GM23248 (cell line): ENCODE measurements at regions not wholly inside any gene's neighbourhood (a gene's known extent, or its start where the extent isn't known, plus 50 kb on each side); places are given as distances from the start of the nearest gene placed in this dataset.
A peak's percentile ranks its signal among the peaks of the same experiment; 100 is the strongest.

ENCODE experiments used
- DNase-seq: peaks from one replicate; pipeline ENCODE4 v3.0.0-alpha.2; 2015
- H2AFZ ChIP-seq: fragments of 200-600 bp; sonication (generic); 2 replicates; pipeline ENCODE4 v1.6.1; 2016; ENCODE audit warnings: antibody characterized with exemption
- H3F3A ChIP-seq: fragments of 200-600 bp; sonication (generic); 2 replicates; pipeline ENCODE4 v1.6.1; 2016; ENCODE audit warnings: mild to moderate bottlenecking, antibody characterized with exemption, mixed run types; ENCODE audit not compliant: insufficient read depth
- H3K27ac ChIP-seq: fragments of 200-600 bp; sonication (generic); 2 replicates; pipeline ENCODE4 v1.5.1; 2016; ENCODE audit warnings: mild to moderate bottlenecking
- H3K27me3 ChIP-seq: fragments of 200-600 bp; sonication (generic); replicated peaks from 2 replicates; pipeline ENCODE4 v1.6.1; 2016; ENCODE audit warnings: mild to moderate bottlenecking; ENCODE audit not compliant: insufficient read depth
- H3K36me3 ChIP-seq: fragments of 200-600 bp; sonication (generic); 2 replicates; pipeline ENCODE4 v1.6.1; 2016; ENCODE audit warnings: low read depth, mild to moderate bottlenecking
- H3K4me1 ChIP-seq: fragments of 200-600 bp; sonication (generic); 2 replicates; pipeline ENCODE4 v1.6.1; 2016; ENCODE audit warnings: mild to moderate bottlenecking; ENCODE audit not compliant: insufficient read depth
- H3K4me2 ChIP-seq: fragments of 200-600 bp; sonication (generic); one replicate; pipeline ENCODE4 v1.6.1; 2016; ENCODE audit warnings: mild to moderate bottlenecking; ENCODE audit not compliant: unreplicated experiment
- H3K4me3 ChIP-seq: fragments of 200-600 bp; sonication (generic); 2 replicates; pipeline ENCODE4 v1.5.1; 2016; ENCODE audit warnings: mild to moderate bottlenecking
- H3K79me2 ChIP-seq: fragments of 200-600 bp; sonication (generic); 2 replicates; pipeline ENCODE4 v1.6.1; 2016; ENCODE audit warnings: mild to moderate bottlenecking; ENCODE audit not compliant: insufficient read depth
- H3K9ac ChIP-seq: fragments of 200-600 bp; sonication (generic); 2 replicates; pipeline ENCODE4 v1.6.1; 2016; ENCODE audit warnings: mild to moderate bottlenecking
- H3K9me2 ChIP-seq: fragments of 200-600 bp; sonication (generic); 2 replicates; pipeline ENCODE4 v1.6.1; 2016; ENCODE audit warnings: mixed run types, mild to moderate bottlenecking, moderate library complexity; ENCODE audit not compliant: insufficient read depth
- H3K9me3 ChIP-seq: fragments of 200-600 bp; sonication (generic); one replicate; pipeline ENCODE4 v1.6.1; 2017; ENCODE audit warnings: low read depth
- H4K20me1 ChIP-seq: fragments of 200-600 bp; sonication (generic); 2 replicates; pipeline ENCODE4 v1.6.0; 2016; ENCODE audit not compliant: insufficient read depth
- EZH2 ChIP-seq: fragments of 200-600 bp; sonication (generic); IDR thresholded peaks from 2 replicates; pipeline ENCODE4 v1.6.1; 2018; ENCODE audit warnings: antibody characterized with exemption, mild to moderate bottlenecking; ENCODE audit not compliant: insufficient read depth, poor library complexity, severe bottlenecking
- EZH2phosphoT487 ChIP-seq: fragments of 200-600 bp; sonication (generic); IDR thresholded peaks from 2 replicates; pipeline ENCODE4 v1.6.1; 2018; ENCODE audit warnings: antibody characterized with exemption, moderate library complexity, mild to moderate bottlenecking, low read depth; ENCODE audit not compliant: insufficient read depth
- WGBS, 2 experiments: methylation state at CpG; one replicate each; pipeline ENCODE4 v1.1.6; 2015 to 2017; ENCODE audit warnings: low lambda C conversion rate in 2 of 2, low coverage in 1 of 2; ENCODE audit errors: missing lambda C conversion rate in 2 of 2; 5-methylcytosine and 5-hydroxymethylcytosine counted together
- in situ Hi-C: fragments of 300-500 bp; cut with MboI; formaldehyde crosslinking; loops from 2 replicates; pipeline ENCODE4 v1.15.0; 2020

DNA sequence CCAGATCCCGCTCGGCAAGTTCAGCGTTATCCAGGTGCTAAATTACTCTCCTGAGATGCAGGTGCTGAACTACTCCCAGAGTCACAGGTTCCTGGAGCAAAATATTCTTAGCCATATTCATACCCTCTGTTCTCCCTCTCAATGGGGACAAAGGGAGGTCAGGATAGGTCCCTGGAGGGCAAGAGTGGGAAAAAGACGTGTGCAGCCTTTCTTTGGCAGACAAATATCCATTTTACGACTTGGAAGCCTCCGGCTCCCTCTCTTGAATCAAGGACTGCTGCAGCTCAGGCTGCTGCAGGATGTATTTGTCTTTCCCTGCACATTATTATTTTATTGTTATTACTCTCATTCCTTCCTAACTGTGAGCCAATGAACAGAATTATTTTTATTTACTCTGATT lies 590.2 kb downstream of the NR2F1-AS1 start:
- Histone ChIP-seq H3K27ac (no peak overlapping the region), H3K9ac (no peak overlapping the region), H3K36me3 (no peaks in the 10 kb centered on the region), H3K4me2 (no peak overlapping the region), H3K4me3 (no peak overlapping the region), H3K79me2 (no peaks in the 10 kb centered on the region), H3K9me3 (peaks cover 8% of the 10 kb centered on the region), H3F3A (no peaks in the 10 kb centered on the region), H3K9me2 (no peaks in the 10 kb centered on the region), H2AFZ (no peak overlapping the region), H3K4me1 (0 out of 2 replicates have a peak, but pooled peaks cover 7% of the 10 kb centered on the region), H3K27me3 (no peaks in the 10 kb centered on the region), H4K20me1 (no peaks in the 10 kb centered on the region)
- DNase-seq: no peak
- 62 to 64% methylated on average over 6 of the region's 6 CpGs for WGBS, 2 experiments
- TF ChIP-seq EZH2phosphoT487: no peak
- no peak for TF ChIP-seq EZH2
- in situ Hi-C loops: no loop called here

DNA sequence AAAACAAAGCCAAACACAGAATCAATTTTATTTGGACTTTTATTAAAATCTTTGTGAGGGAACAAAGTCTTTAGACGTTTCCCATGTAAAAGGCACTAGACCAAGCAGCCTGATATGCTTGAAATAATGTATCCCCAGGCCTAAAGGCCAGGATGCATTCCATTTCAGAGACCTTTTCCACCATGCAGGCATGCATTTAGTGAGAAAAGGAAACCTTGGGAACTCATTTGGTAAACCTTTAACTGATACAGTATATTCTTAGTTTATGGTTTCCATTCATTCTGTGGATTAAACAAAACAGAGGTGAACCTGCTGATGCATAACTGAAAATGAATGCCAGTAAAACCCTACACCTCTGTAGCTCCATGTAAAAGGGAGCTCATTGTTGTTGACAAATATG lies 600.0 kb downstream of the NR2F1-AS1 start:
- Histone ChIP-seq H3K27ac (no peak overlapping the region), H3K79me2 (no peaks in the 10 kb centered on the region), H3K27me3 (no peaks in the 10 kb centered on the region), H3K36me3 (no peaks in the 10 kb centered on the region), H3K4me3 (no peak overlapping the region), H3K9me3 (no peaks in the 10 kb centered on the region), H3K9ac (no peak overlapping the region), H4K20me1 (no peaks in the 10 kb centered on the region), H3K4me1 (no peaks in the 10 kb centered on the region), H3F3A (no peaks in the 10 kb centered on the region), H3K4me2 (no peak overlapping the region), H2AFZ (no peak overlapping the region), H3K9me2 (no peaks in the 10 kb centered on the region; the same call in 1 of the 2 replicates)
- in situ Hi-C loops: no loop called here
- 48 to 76% methylated on average over 1 of the region's 1 CpG for whole genome bisulfite sequencing, 2 experiments
- no peak for DNase-seq
- TF ChIP-seq EZH2phosphoT487: no peak
- TF ChIP-seq EZH2: no peak

DNA sequence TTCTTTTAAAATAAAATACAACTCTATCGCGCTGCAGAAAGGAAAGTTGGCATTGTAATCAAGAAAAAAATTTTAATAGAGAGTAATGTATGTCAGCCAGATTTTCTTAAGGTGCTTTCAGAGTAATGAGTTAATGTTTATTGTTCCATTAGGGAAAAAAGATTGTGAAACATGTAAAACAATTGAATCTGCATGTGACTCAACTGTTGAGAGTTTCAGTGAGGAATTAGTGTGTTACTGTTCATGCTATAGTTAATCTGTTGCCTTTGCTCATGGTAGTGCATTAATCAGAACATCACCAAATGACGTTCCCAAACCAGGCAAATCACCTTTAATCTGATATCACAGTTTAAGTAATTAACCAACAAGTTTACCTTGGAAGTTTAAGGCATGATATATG lies 600.5 kb downstream of the NR2F1-AS1 start:
- Histone ChIP-seq H3K79me2 (no peaks in the 10 kb centered on the region), H3F3A (no peaks in the 10 kb centered on the region), H4K20me1 (no peaks in the 10 kb centered on the region), H3K9me3 (no peaks in the 10 kb centered on the region), H3K4me1 (no peaks in the 10 kb centered on the region), H3K36me3 (no peaks in the 10 kb centered on the region), H2AFZ (no peak overlapping the region), H3K27ac (no peak overlapping the region), H3K27me3 (no peaks in the 10 kb centered on the region), H3K9ac (no peak overlapping the region), H3K4me2 (no peak overlapping the region), H3K9me2 (no peaks in the 10 kb centered on the region; the same call in 1 of the 2 replicates), H3K4me3 (no peak overlapping the region)
- 69 to 76% methylated on average over 3 of the region's 3 CpGs for WGBS, 2 experiments
- DNase-seq: peak; percentile 10
- in situ Hi-C loops: no loop called here
- no peak for TF ChIP-seq EZH2
- no peak for TF ChIP-seq EZH2phosphoT487

DNA sequence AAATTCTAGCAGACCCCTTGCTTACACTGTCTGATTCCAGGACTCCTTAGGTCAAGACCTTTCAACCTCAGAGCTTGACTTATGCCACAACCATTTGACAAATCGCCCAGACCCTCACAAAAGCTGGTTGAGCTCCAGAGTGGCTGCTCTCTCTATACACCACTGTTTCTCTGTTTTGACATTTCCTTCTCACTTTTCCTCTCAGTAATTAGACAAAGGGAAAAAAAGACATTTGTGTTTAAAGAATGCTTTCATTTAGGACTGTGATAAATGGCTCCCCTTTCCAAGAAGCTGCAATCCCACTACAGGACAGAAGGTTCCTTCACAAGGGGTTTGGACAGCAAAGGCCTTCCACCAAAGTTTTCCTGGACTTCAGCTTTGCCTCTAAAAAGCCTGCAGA lies 601.3 kb downstream of the NR2F1-AS1 start:
- no peaks in the 10 kb centered on the region for H3K9me3 ChIP-seq
- no peak for TF ChIP-seq EZH2phosphoT487
- TF ChIP-seq EZH2: no peak
- H3K27ac ChIP-seq: no peak overlapping the region
- H3K9ac ChIP-seq: no peak overlapping the region
- no peaks in the 10 kb centered on the region for H3K4me1 ChIP-seq
- H3F3A ChIP-seq: no peaks in the 10 kb centered on the region
- no peaks in the 10 kb centered on the region for H4K20me1 ChIP-seq
- H3K4me3 ChIP-seq: no peak overlapping the region
- H3K36me3 ChIP-seq: no peaks in the 10 kb centered on the region
- whole genome bisulfite sequencing, 2 experiments: 86 to 88% methylated on average over 1 of the region's 1 CpG
- H3K9me2 ChIP-seq: no peaks in the 10 kb centered on the region; the same call in 1 of the 2 replicates
- 0 out of 2 replicates have a peak overlapping the region, but pooled peaks have one; percentile 24 for H2AFZ ChIP-seq
- DNase-seq: no peak
- H3K27me3 ChIP-seq: no peaks in the 10 kb centered on the region
- H3K79me2 ChIP-seq: no peaks in the 10 kb centered on the region
- H3K4me2 ChIP-seq: no peak overlapping the region
- in situ Hi-C loops: no loop called here
